Gastrocnemius medialis (tissue), 4 donors: ENCODE measurements at regions not wholly inside any gene's neighbourhood (a gene's known extent, or its start where the extent isn't known, plus 50 kb on each side); places are given as distances from the start of the nearest gene placed in this dataset.
"Not testable (repeated sequence)": the region's sequence is repeated elsewhere in the genome, so short reads cannot be mapped to it uniquely, and the experiment has no call there.

ENCODE experiments used
- ATAC-seq, 2 donors: fragments of 150-250 bp; one replicate each; pipeline ENCODE4 v1.9.1; 2016
- DNase-seq, 2 donors: peaks; one replicate each; pipeline ENCODE4 v3.0.0-alpha.2; 2019
- H3K27ac ChIP-seq, 4 donors: fragments of 200-600 bp; sonication (generic); 1 replicate in 1 of 4; 2 replicates in 3 of 4; pipeline ENCODE4 v1.5.1; 2016 to 2018; ENCODE audit warnings: mild to moderate bottlenecking in 2 of 4, moderate library complexity in 1 of 4
- H3K27me3 ChIP-seq, 3 donors: fragments of 200-600 bp; sonication (generic) in 2 of 3; 1 replicate in 1 of 3; 2 replicates in 2 of 3; pipeline versions ENCODE4 v1.5.1 to v1.6.0; 2016 to 2019; ENCODE audit warnings: mild to moderate bottlenecking in 1 of 3, moderate library complexity in 1 of 3
- H3K36me3 ChIP-seq, 2 donors: fragments of 200-600 bp; sonication (generic) in 1 of 2; one replicate each; pipeline ENCODE4 v1.5.1; 2017 to 2018
- H3K4me1 ChIP-seq, 2 donors: fragments of 200-600 bp; sonication (generic) in 1 of 2; one replicate each; pipeline ENCODE4 v1.5.1; 2016 to 2017; ENCODE audit warnings: mild to moderate bottlenecking in 2 of 2
- H3K4me3 ChIP-seq, 4 donors: fragments of 200-600 bp; sonication (generic) in 3 of 4; 1 replicate in 1 of 4; 2 replicates in 3 of 4; pipeline ENCODE4 v1.5.1; 2016 to 2019; ENCODE audit warnings: mild to moderate bottlenecking in 2 of 4
- H3K9me3 ChIP-seq, 3 donors: fragments of 200-600 bp; sonication (generic) in 2 of 3; 1 replicate in 1 of 3; 2 replicates in 2 of 3; pipeline ENCODE4 v1.5.1; 2016 to 2019
- CTCF ChIP-seq, 5 experiments: fragments of 450-650 bp in 3 of 5; fragments of 200-600 bp in 2 of 5; sonication (generic) in 2 of 5; IDR thresholded peaks in 4 of 5; conservative IDR thresholded peaks in 1 of 5; 1 replicate in 4 of 5; 2 replicates in 1 of 5; pipeline ENCODE4 v1.5.1; 2016 to 2019; ENCODE audit warnings: antibody characterized with exemption in 5 of 5, mild to moderate bottlenecking in 3 of 5, moderate library complexity in 3 of 5
- POLR2A ChIP-seq, 2 donors: fragments of 450-650 bp; IDR thresholded peaks; one replicate each; pipeline ENCODE4 v1.6.1; 2017; ENCODE audit warnings: antibody characterized with exemption in 2 of 2, mild to moderate bottlenecking in 2 of 2, moderate library complexity in 2 of 2
- in situ Hi-C, 4 donors: fragments of 200-750 bp; cut with MboI; loops; one replicate each; pipeline versions ENCODE4 v1.15.0 to v1.8.0; 2017; ENCODE audit warnings: low sequenced_read_pairs in 4 of 4
- intact Hi-C: fragments of 100-400 bp; cut with DNase I; formaldehyde crosslinking; loops from one replicate; pipeline ENCODE4 v1.15.1; 2023; ENCODE audit warnings: low total_unique reads

GRCh38 chr18:10168477-10168876, 254.7 kb downstream of the VAPA start:
- intact Hi-C loops = no loop called here

GRCh38 chr18:10169064-10169562, 255.3 kb downstream of the VAPA start:
- DNase-seq (no peak), ATAC-seq (no peak)
- no peaks in the 10 kb centered on the region for H3K36me3 ChIP-seq
- no peak for TF ChIP-seq POLR2A (IDR thresholded peaks at IDR 0.05)
- no peak for TF ChIP-seq CTCF (IDR thresholded peaks at IDR 0.05 in 4 of 5, conservative IDR thresholded peaks at IDR 0.05 in 1 of 5)
- no peaks in the 10 kb centered on the region for H3K9me3 ChIP-seq
- no peak overlapping the region for H3K4me3 ChIP-seq
- no peaks in the 10 kb centered on the region for H3K27me3 ChIP-seq
- intact Hi-C loops = no loop called here
- H3K27ac ChIP-seq = no peak overlapping the region
- H3K4me1 ChIP-seq = no peaks in the 10 kb centered on the region
- in situ Hi-C loops = loop anchor here in 1 of 4 donors (25.0 kb wide), 1 partner anchor 93 kb away; no protein-coding TSS in a partner anchor

More at GRCh38 chr18:10168477-10168876, 254.7 kb downstream of the VAPA start:
- no peaks in the 10 kb centered on the region for H3K9me3 ChIP-seq
- no peaks in the 10 kb centered on the region for H3K4me1 ChIP-seq
- in situ Hi-C loops = loop anchor here in 1 of 4 donors (25.0 kb wide), 1 partner anchor 94 kb away; no protein-coding TSS in a partner anchor
- no peaks in the 10 kb centered on the region for H3K36me3 ChIP-seq
- no peak for TF ChIP-seq CTCF (IDR thresholded peaks at IDR 0.05 in 4 of 5, conservative IDR thresholded peaks at IDR 0.05 in 1 of 5)
- TF ChIP-seq POLR2A (IDR thresholded peaks at IDR 0.05) = no peak
- DNase-seq = no peak
- no peak overlapping the region for H3K27ac ChIP-seq
- no peaks in the 10 kb centered on the region for H3K27me3 ChIP-seq
- ATAC-seq = no peak
- H3K4me3 ChIP-seq = no peak overlapping the region

GRCh38 chr18:10169814-10170213, 256.0 kb downstream of the VAPA start:
- intact Hi-C loops = no loop called here
- H3K36me3 ChIP-seq = no peaks in the 10 kb centered on the region
- no peaks in the 10 kb centered on the region for H3K4me1 ChIP-seq
- in situ Hi-C loops = loop anchor here in 1 of 4 donors (25.0 kb wide), 1 partner anchor 92 kb away; no protein-coding TSS in a partner anchor
- no peaks in the 10 kb centered on the region for H3K9me3 ChIP-seq
- no peak overlapping the region for H3K27ac ChIP-seq
- H3K4me3 ChIP-seq = no peak overlapping the region
- H3K27me3 ChIP-seq = no peaks in the 10 kb centered on the region
- DNase-seq = no peak
- no peak for ATAC-seq
- TF ChIP-seq CTCF (IDR thresholded peaks at IDR 0.05 in 4 of 5, conservative IDR thresholded peaks at IDR 0.05 in 1 of 5) (no peak), POLR2A (IDR thresholded peaks at IDR 0.05) (no peak)

GRCh38 chr18:10170375-10170774, 256.6 kb downstream of the VAPA start:
- no peak for ATAC-seq
- H3K4me1 ChIP-seq = no peaks in the 10 kb centered on the region
- H3K27me3 ChIP-seq = no peaks in the 10 kb centered on the region
- no peak for TF ChIP-seq POLR2A (IDR thresholded peaks at IDR 0.05)
- no peak for TF ChIP-seq CTCF (IDR thresholded peaks at IDR 0.05 in 4 of 5, conservative IDR thresholded peaks at IDR 0.05 in 1 of 5)
- H3K36me3 ChIP-seq = no peaks in the 10 kb centered on the region
- no peak for DNase-seq
- H3K27ac ChIP-seq = no peak overlapping the region
- intact Hi-C loops (no loop called here), in situ Hi-C loops (loop anchor here in 1 of 4 donors (25.0 kb wide), 1 partner anchor 92 kb away; no protein-coding TSS in a partner anchor)
- H3K4me3 ChIP-seq = no peak overlapping the region
- no peaks in the 10 kb centered on the region for H3K9me3 ChIP-seq

GRCh38 chr18:10175333-10175732, 261.5 kb downstream of the VAPA start:
- H3K9me3 ChIP-seq, H3K27ac ChIP-seq, H3K4me3 ChIP-seq, H3K4me1 ChIP-seq, H3K27me3 ChIP-seq, in situ Hi-C loops, ATAC-seq, intact Hi-C loops, DNase-seq, H3K36me3 ChIP-seq: not testable (repeated sequence)

GRCh38 chr18:10179326-10179725, 265.5 kb downstream of the VAPA start:
- DNase-seq, H3K36me3 ChIP-seq, ATAC-seq, H3K4me3 ChIP-seq, H3K27me3 ChIP-seq, H3K9me3 ChIP-seq, H3K27ac ChIP-seq, intact Hi-C loops, H3K4me1 ChIP-seq, in situ Hi-C loops: not testable (repeated sequence)
